HepG2 (cell line): ENCODE measurements at regions not wholly inside any gene's neighbourhood (a gene's known extent, or its start where the extent isn't known, plus 50 kb on each side); places are given as distances from the start of the nearest gene placed in this dataset.

Source experiments
- ATAC-seq: fragments of 200-7000 bp; cut with Tn5 transposase; 3 replicates; pipeline ENCODE4 v1.9.1; 2020; ENCODE audit warnings: mild to moderate bottlenecking, moderate library complexity
- BruUV-seq: library from RNA; stranded (reverse); fragments of 400-500 nt; replicated peaks from 2 replicates; lab custom pipeline; 2021; lab: Mats Ljungman, UMichigan
- CTCF ChIA-PET: fragments of 300-600 bp; formaldehyde crosslinking; extraction: SDS; loops from one replicate; lab custom pipeline; 2021; ENCODE audit warnings: low total read pairs, inconsistent platforms, low intra/inter-chr PET ratio; lab: Yijun Ruan, JAX
- POLR2A ChIA-PET: fragments of 350-600 bp; sonication (Branson Sonifier 250); formaldehyde crosslinking; loops from one replicate; lab custom pipeline; 2020; ENCODE audit warnings: antibody characterized with exemption, inconsistent platforms; lab: Yijun Ruan, JAX
- DNase-seq: peaks from one replicate; pipeline ENCODE4 v3.0.0-alpha.2; 2015; ENCODE audit warnings: low spot score
- FAIRE-seq: peaks from 3 replicates; lab custom pipeline; 2011; peaks lifted over from hg19 to GRCh38; lab: Jason Lieb, UNC
- H2AFZ ChIP-seq: one replicate; pipeline ENCODE4 v1.6.1; 2011; ENCODE audit warnings: low read length, inconsistent platforms
- H3K27ac ChIP-seq: fragments of 300-600 bp; 3 replicates; pipeline ENCODE4 v1.8.0; 2011; ENCODE audit warnings: mixed run types, mild to moderate bottlenecking, mixed read lengths, low read length, inconsistent platforms; ENCODE audit not compliant: insufficient read depth; ENCODE audit errors: extremely low read length
- H3K27me3 ChIP-seq, 2 experiments: fragments of 200-600 bp in 1 of 2; 2 replicates in 1 of 2; 3 replicates in 1 of 2; pipeline versions ENCODE4 v1.6.0 to v1.8.0; 2011; ENCODE audit warnings: low read length in 2 of 2, mild to moderate bottlenecking in 2 of 2, moderate library complexity in 2 of 2, inconsistent platforms in 1 of 2; ENCODE audit not compliant: insufficient read depth in 2 of 2, control insufficient read depth in 1 of 2
- H3K36me3 ChIP-seq, 2 experiments: fragments of 200-600 bp in 1 of 2; replicated peaks in 1 of 2; 2 replicates in 1 of 2; 3 replicates in 1 of 2; pipeline versions ENCODE4 v1.5.1 to v1.8.0; 2011; ENCODE audit warnings: low read length in 2 of 2, inconsistent platforms in 1 of 2; ENCODE audit not compliant: insufficient read depth in 2 of 2, control insufficient read depth in 1 of 2
- H3K4me1 ChIP-seq: 2 replicates; pipeline ENCODE4 v1.5.1; 2012; ENCODE audit warnings: low read length, inconsistent platforms; ENCODE audit not compliant: insufficient read depth
- H3K4me2 ChIP-seq: 2 replicates; pipeline ENCODE4 v1.6.0; 2011; ENCODE audit warnings: low read depth, low read length, inconsistent platforms
- H3K4me3 ChIP-seq, 3 experiments: fragments of 200-600 bp in 1 of 3; sonication (generic), shearing (Covaris generic) in 1 of 3; replicated peaks in 1 of 3; 2 replicates each; pipeline ENCODE4 v1.5.1; 2011 to 2016; ENCODE audit warnings: low read length in 3 of 3, inconsistent platforms in 2 of 3, low read depth in 2 of 3, mild to moderate bottlenecking in 2 of 3, control low read depth in 1 of 3, mixed read lengths in 1 of 3; ENCODE audit not compliant: insufficient read depth in 1 of 3
- H3K79me2 ChIP-seq: one replicate; pipeline ENCODE4 v1.6.1; 2011; ENCODE audit warnings: low read length, inconsistent platforms; ENCODE audit not compliant: insufficient read depth
- H3K9ac ChIP-seq: 2 replicates; pipeline ENCODE4 v1.6.0; 2011; ENCODE audit warnings: mild to moderate bottlenecking, low read depth, low read length, inconsistent platforms; ENCODE audit not compliant: insufficient read depth
- H3K9me3 ChIP-seq: 2 replicates; pipeline ENCODE4 v1.5.1; 2012; ENCODE audit warnings: mild to moderate bottlenecking, low read length
- H4K20me1 ChIP-seq: 2 replicates; pipeline ENCODE4 v1.6.0; 2011; ENCODE audit warnings: inconsistent platforms, mild to moderate bottlenecking, low read length, moderate library complexity; ENCODE audit not compliant: insufficient read depth
- ERF ChIP-seq: IDR thresholded peaks from 2 replicates; pipeline ENCODE4 v1.6.1; 2018; ENCODE audit warnings: missing biosample characterization, missing genetic modification reagents
- ETS1 ChIP-seq: sonication (generic); formaldehyde crosslinking; IDR thresholded peaks from 2 replicates; pipeline ENCODE4 v1.4.0; 2020; ENCODE audit warnings: missing genetic modification reagents
- JUN ChIP-seq: sonication (generic); formaldehyde crosslinking; IDR thresholded peaks from 2 replicates; pipeline ENCODE4 v1.4.0; 2020; ENCODE audit warnings: mild to moderate bottlenecking, missing genetic modification reagents
- KAT8 ChIP-seq: IDR thresholded peaks from 2 replicates; pipeline ENCODE4 v1.6.1; 2016; ENCODE audit warnings: missing genetic modification reagents, missing compliant biosample characterization
- NCOA5 ChIP-seq: sonication (generic); formaldehyde crosslinking; IDR thresholded peaks from 2 replicates; pipeline ENCODE4 v1.4.0; 2020; ENCODE audit warnings: missing genetic modification reagents
- TBP ChIP-seq: sonication (generic); formaldehyde crosslinking; IDR thresholded peaks from 2 replicates; pipeline ENCODE4 v1.5.0; 2020; ENCODE audit warnings: missing genetic modification reagents
- ZBTB10 ChIP-seq: sonication (generic); formaldehyde crosslinking; IDR thresholded peaks from 2 replicates; pipeline ENCODE4 v1.4.0; 2020; ENCODE audit warnings: missing genetic modification reagents, borderline replicate concordance
- ZNF234 ChIP-seq: sonication (generic); formaldehyde crosslinking; conservative IDR thresholded peaks from 2 replicates; pipeline ENCODE4 v1.5.1; 2020; ENCODE audit warnings: mild to moderate bottlenecking, missing genetic modification reagents
- ZNF263 ChIP-seq: sonication (generic); formaldehyde crosslinking; IDR thresholded peaks from 2 replicates; pipeline ENCODE4 v1.4.0; 2020; ENCODE audit warnings: missing genetic modification reagents
- ZNF607 ChIP-seq: sonication (generic); formaldehyde crosslinking; IDR thresholded peaks from 2 replicates; pipeline ENCODE4 v1.5.1; 2020; ENCODE audit warnings: missing genetic modification reagents, mild to moderate bottlenecking, borderline replicate concordance
- ZNF619 ChIP-seq: sonication (generic); formaldehyde crosslinking; IDR thresholded peaks from 2 replicates; pipeline ENCODE4 v1.4.0; 2020; ENCODE audit warnings: mild to moderate bottlenecking, missing genetic modification reagents
- ZNF776 ChIP-seq: sonication (generic); formaldehyde crosslinking; IDR thresholded peaks from 2 replicates; pipeline ENCODE4 v1.4.0; 2020; ENCODE audit warnings: mild to moderate bottlenecking, missing genetic modification reagents
- ZNF784 ChIP-seq: sonication (generic); formaldehyde crosslinking; IDR thresholded peaks from 2 replicates; pipeline ENCODE4 v1.5.1; 2020; ENCODE audit warnings: missing genetic modification reagents, mild to moderate bottlenecking, borderline replicate concordance
- WGBS: methylation state at CpG from one replicate; pipeline ENCODE4 v1.1.6; 2017; ENCODE audit warnings: low lambda C conversion rate; 5-methylcytosine and 5-hydroxymethylcytosine counted together
- in situ Hi-C: cut with HindIII; loops from 2 replicates; pipeline ENCODE4 v1.10.0; 2017; ENCODE audit warnings: low pct_unique_long_range_greater_than_20kb; ENCODE audit not compliant: extremely low pct_ligation_motif_present
- intact Hi-C: fragments of 100-400 bp; cut with micrococcal nuclease; formaldehyde crosslinking; loops from one replicate; pipeline ENCODE4 v1.10.0; 2022; ENCODE audit not compliant: unreplicated experiment

- TF ChIP-seq JUN: no peak
- no peak for TF ChIP-seq ZNF234 (CRISPR knock-in tag)
- TF ChIP-seq ZNF784: no peak
- no peak for TF ChIP-seq NCOA5
- no peak for TF ChIP-seq KAT8 (CRISPR knock-in tag)
- intact Hi-C loops (no loop called here), in situ Hi-C loops (no loop called here)
- H3K79me2 ChIP-seq: no peaks in the 10 kb centered on the region
- no peak overlapping the region for H2AFZ ChIP-seq
- no peak overlapping the region for H3K4me2 ChIP-seq
- no TSS peak for BruUV-seq
- ChIA-PET POLR2A (no interaction called here), CTCF (no interaction called here)
- ATAC-seq (no peak), DNase-seq (no peak), FAIRE-seq (no peak)
- H3K4me3 ChIP-seq: no peak overlapping the region
- H3K27me3 ChIP-seq: no peaks in the 10 kb centered on the region
- H3K27ac ChIP-seq: no peak overlapping the region
- H3K9me3 ChIP-seq: no peaks in the 10 kb centered on the region
- no peaks in the 10 kb centered on the region for H3K36me3 ChIP-seq
- 22% methylated on average over 7 of the region's 7 CpGs for WGBS
- H3K9ac ChIP-seq: no peak overlapping the region
- H3K4me1 ChIP-seq: no peaks in the 10 kb centered on the region
- no peaks in the 10 kb centered on the region for H4K20me1 ChIP-seq
Observed at GRCh38 chr10:9214618-9215017, 1160.1 kb downstream of the GATA3 start.

GRCh38 chr10:9215121-9215520, 1160.6 kb downstream of the GATA3 start:
- no TSS peak for BruUV-seq
- no peak overlapping the region for H3K27ac ChIP-seq
- 5% methylated on average over 2 of the region's 2 CpGs for WGBS
- H3K4me3 ChIP-seq: no peak overlapping the region
- no peak overlapping the region for H3K4me2 ChIP-seq
- no peak overlapping the region for H3K9ac ChIP-seq
- H2AFZ ChIP-seq: no peak overlapping the region
- TF ChIP-seq ZNF776 (CRISPR knock-in tag): no peak
- TF ChIP-seq ZNF263 (CRISPR knock-in tag): no peak
- no peak for TF ChIP-seq ZNF619 (CRISPR knock-in tag)
- no peak for TF ChIP-seq ZBTB10 (CRISPR knock-in tag)
- TF ChIP-seq ERF: no peak
- TF ChIP-seq TBP (CRISPR knock-in tag): no peak
- TF ChIP-seq ETS1 (CRISPR knock-in tag): no peak
- no peak for TF ChIP-seq ZNF607
- no peaks in the 10 kb centered on the region for H3K27me3 ChIP-seq
- no peak for ATAC-seq
- in situ Hi-C loops: no loop called here
- no peak for FAIRE-seq
- no peaks in the 10 kb centered on the region for H3K4me1 ChIP-seq
- H4K20me1 ChIP-seq: no peaks in the 10 kb centered on the region
- no peaks in the 10 kb centered on the region for H3K79me2 ChIP-seq
- no peaks in the 10 kb centered on the region for H3K36me3 ChIP-seq
- ChIA-PET POLR2A (no interaction called here), CTCF (no interaction called here)
- intact Hi-C loops: no loop called here
- DNase-seq: no peak
- H3K9me3 ChIP-seq: no peaks in the 10 kb centered on the region
